Spleen (tissue), 11 donors: ENCODE measurements at regions not wholly inside any gene's neighbourhood (a gene's known extent, or its start where the extent isn't known, plus 50 kb on each side); places are given as distances from the start of the nearest gene placed in this dataset.
"Not testable (repeated sequence)": the region's sequence is repeated elsewhere in the genome, so short reads cannot be mapped to it uniquely, and the experiment has no call there.

Experiments used
- DNase-seq: peaks from one replicate; pipeline ENCODE4 v3.0.0-alpha.2; 2020
- H3K27ac ChIP-seq, 8 donors: fragments of 200-600 bp; sonication (generic) in 7 of 8; 1 replicate in 4 of 8; 2 replicates in 4 of 8; pipeline versions ENCODE4 v1.5.0 to v1.8.0; 2016 to 2021; ENCODE audit warnings: inconsistent platforms in 4 of 8, mild to moderate bottlenecking in 4 of 8, moderate library complexity in 1 of 8
- H3K27me3 ChIP-seq, 7 donors: fragments of 200-600 bp; sonication (generic) in 6 of 7; replicated peaks in 1 of 7; 1 replicate in 4 of 7; 2 replicates in 3 of 7; pipeline versions ENCODE4 v1.5.0 to v1.8.0; 2016 to 2021; ENCODE audit warnings: inconsistent platforms in 3 of 7, mild to moderate bottlenecking in 1 of 7
- H3K36me3 ChIP-seq, 6 donors: fragments of 200-600 bp; sonication (generic) in 5 of 6; 1 replicate in 4 of 6; 2 replicates in 2 of 6; pipeline versions ENCODE4 v1.5.0 to v1.8.0; 2016 to 2021; ENCODE audit warnings: inconsistent platforms in 2 of 6
- H3K4me1 ChIP-seq, 6 donors: fragments of 200-600 bp; sonication (generic) in 5 of 6; 1 replicate in 3 of 6; 2 replicates in 3 of 6; pipeline versions ENCODE4 v1.5.0 to v1.8.0; 2016 to 2021; ENCODE audit warnings: inconsistent platforms in 3 of 6
- H3K4me3 ChIP-seq, 8 donors: fragments of 200-600 bp; sonication (generic) in 7 of 8; 1 replicate in 4 of 8; 2 replicates in 4 of 8; pipeline versions ENCODE4 v1.5.0 to v1.8.0; 2016 to 2021; ENCODE audit warnings: inconsistent platforms in 4 of 8, mild to moderate bottlenecking in 4 of 8, moderate library complexity in 2 of 8
- H3K9me3 ChIP-seq, 8 donors: fragments of 200-600 bp; sonication (generic) in 7 of 8; 1 replicate in 4 of 8; 2 replicates in 4 of 8; pipeline versions ENCODE4 v1.5.0 to v1.8.0; 2016 to 2021; ENCODE audit warnings: inconsistent platforms in 4 of 8
- POLR2A ChIP-seq, 3 donors: fragments of 450-650 bp; IDR thresholded peaks; one replicate each; pipeline ENCODE4 v1.5.1; 2017; ENCODE audit warnings: antibody characterized with exemption in 3 of 3, mild to moderate bottlenecking in 1 of 3
- POLR2AphosphoS5 ChIP-seq, 3 donors: sonication (generic); formaldehyde crosslinking; IDR thresholded peaks; one replicate each; pipeline ENCODE4 v1.5.1; 2017; ENCODE audit warnings: antibody characterized with exemption in 3 of 3
- WGBS, 5 donors: extraction: QIAGEN DNeasy Blood & Tissue Kit in 3 of 5; methylation state at CpG; one replicate each; pipeline versions ENCODE4 v1.1.5 to v1.1.7; 2013 to 2018; 5-methylcytosine and 5-hydroxymethylcytosine counted together
- intact Hi-C: fragments of 100-400 bp; cut with DNase I; formaldehyde crosslinking; loops from one replicate; pipeline ENCODE4 v1.15.0; 2023; ENCODE audit warnings: low total_unique reads
- TF ChIP-seq, protein P1 (sequence below), 11 experiments: fragments of 200-600 bp in 7 of 11; fragments of 450-650 bp in 4 of 11; sonication (generic) in 4 of 11; IDR thresholded peaks in 8 of 11; conservative IDR thresholded peaks in 3 of 11; 1 replicate in 7 of 11; 2 replicates in 4 of 11; pipeline versions ENCODE4 v1.4.0 to v1.8.0; 2016 to 2021; ENCODE audit warnings: antibody characterized with exemption in 11 of 11, inconsistent platforms in 4 of 11, mild to moderate bottlenecking in 1 of 11
- donor health status: healthy with polysubstance abuse.
- donor health status: DM: no; HTN: no; CAD: no; lungs with moderate emphysema.
- donor health status: DM: no; HTN: no; CAD: no.
- donor health status: Bipolar disorder and iron deficiency.
- donor health status: healthy.
- donor health status: DM: no; HTN: no; CAD: no.
- donor health status: DM: yes; HTN: yes; CAD: no.

DNA sequence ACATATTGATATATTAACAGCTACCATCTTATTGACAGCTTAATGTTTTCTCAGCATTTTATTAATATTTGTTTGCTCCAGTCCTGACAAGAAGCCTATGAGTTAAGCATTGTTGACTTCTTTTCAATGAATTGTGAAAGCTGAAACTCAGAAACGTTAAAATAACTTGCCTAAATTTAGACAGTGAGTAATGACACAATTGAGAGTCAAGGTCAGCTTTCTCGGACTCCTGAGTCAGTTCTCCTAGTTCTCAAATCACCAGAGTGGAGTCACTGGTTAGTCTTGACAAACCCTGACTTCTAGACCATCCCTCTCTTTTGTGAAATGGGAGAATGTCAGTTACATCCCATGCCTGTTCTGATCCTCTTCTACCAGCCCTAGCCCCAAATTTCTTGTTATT lies 222.7 kb upstream of the ACO1 start:
- Histone ChIP-seq H3K9me3 (no peaks in the 10 kb centered on the region), H3K4me3 (no peak overlapping the region), H3K27me3 (no peaks in the 10 kb centered on the region), H3K36me3 (no peaks in the 10 kb centered on the region), H3K27ac (no peak overlapping the region), H3K4me1 (no peaks in the 10 kb centered on the region)
- WGBS, 5 donors, result 42 to 60% (median 52%) methylated on average over 2 of the region's 2 CpGs
- TF ChIP-seq, protein P1, sequence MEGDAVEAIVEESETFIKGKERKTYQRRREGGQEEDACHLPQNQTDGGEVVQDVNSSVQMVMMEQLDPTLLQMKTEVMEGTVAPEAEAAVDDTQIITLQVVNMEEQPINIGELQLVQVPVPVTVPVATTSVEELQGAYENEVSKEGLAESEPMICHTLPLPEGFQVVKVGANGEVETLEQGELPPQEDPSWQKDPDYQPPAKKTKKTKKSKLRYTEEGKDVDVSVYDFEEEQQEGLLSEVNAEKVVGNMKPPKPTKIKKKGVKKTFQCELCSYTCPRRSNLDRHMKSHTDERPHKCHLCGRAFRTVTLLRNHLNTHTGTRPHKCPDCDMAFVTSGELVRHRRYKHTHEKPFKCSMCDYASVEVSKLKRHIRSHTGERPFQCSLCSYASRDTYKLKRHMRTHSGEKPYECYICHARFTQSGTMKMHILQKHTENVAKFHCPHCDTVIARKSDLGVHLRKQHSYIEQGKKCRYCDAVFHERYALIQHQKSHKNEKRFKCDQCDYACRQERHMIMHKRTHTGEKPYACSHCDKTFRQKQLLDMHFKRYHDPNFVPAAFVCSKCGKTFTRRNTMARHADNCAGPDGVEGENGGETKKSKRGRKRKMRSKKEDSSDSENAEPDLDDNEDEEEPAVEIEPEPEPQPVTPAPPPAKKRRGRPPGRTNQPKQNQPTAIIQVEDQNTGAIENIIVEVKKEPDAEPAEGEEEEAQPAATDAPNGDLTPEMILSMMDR (IDR thresholded peaks at IDR 0.05 in 8 of 11, conservative IDR thresholded peaks at IDR 0.05 in 3 of 11), result no peak
- no peak for TF ChIP-seq POLR2AphosphoS5 (IDR thresholded peaks at IDR 0.05)
- no peak for TF ChIP-seq POLR2A (IDR thresholded peaks at IDR 0.05)
- DNase-seq, result no peak
- intact Hi-C loops, result no loop called here

DNA sequence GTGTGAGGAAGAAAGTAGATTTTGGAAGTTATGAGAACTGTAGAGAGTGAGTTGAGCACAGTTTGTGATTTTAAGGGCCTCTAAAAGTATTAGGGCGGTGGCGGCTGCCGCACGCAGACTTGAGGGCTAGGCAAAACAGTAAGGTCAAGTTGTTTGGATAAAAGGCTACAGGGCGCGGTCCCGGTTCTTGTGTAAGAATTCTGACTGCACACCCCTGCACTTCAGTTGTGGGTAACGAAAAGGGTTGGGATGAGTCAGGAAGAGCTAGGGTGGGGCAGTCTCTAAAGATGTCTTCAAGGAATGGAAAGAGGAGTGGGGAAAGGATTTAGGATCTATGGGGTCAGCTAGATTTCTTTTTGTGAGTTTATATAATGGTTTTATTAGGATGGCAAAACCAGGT lies 218.1 kb upstream of the ACO1 start:
- intact Hi-C loops, H3K27me3 ChIP-seq, DNase-seq, H3K36me3 ChIP-seq, H3K27ac ChIP-seq, H3K4me3 ChIP-seq, H3K4me1 ChIP-seq, H3K9me3 ChIP-seq: not testable (repeated sequence)
- WGBS, 5 donors, result 84 to 94% (median 90%) methylated on average over 8 of the region's 8 CpGs

DNA sequence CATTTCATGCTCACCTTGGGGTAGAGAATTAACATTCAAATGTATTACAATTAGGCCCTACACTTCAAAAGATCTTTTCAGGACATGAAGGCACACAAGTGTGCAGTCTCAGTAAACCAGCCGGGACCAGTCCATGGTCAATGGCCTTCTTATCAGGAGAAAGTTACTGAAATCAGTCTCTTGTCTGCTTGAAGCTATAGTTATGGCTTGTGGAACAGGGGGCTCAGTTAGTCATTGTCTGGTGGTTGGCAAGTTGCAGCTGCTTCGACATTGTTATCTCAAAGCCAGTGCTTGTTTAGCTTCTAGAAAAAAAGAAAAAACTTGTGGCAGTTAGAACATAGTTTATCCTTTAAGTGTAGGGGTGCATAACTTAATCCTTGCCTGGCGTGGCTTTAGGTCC lies 213.1 kb upstream of the ACO1 start:
- Histone ChIP-seq H3K9me3 (no peaks in the 10 kb centered on the region), H3K27ac (no peak overlapping the region), H3K4me3 (no peak overlapping the region), H3K27me3 (no peaks in the 10 kb centered on the region), H3K4me1 (no peaks in the 10 kb centered on the region), H3K36me3 (no peaks in the 10 kb centered on the region)
- TF ChIP-seq POLR2A (IDR thresholded peaks at IDR 0.05) (no peak), POLR2AphosphoS5 (IDR thresholded peaks at IDR 0.05) (no peak)
- TF ChIP-seq, protein P1 (IDR thresholded peaks at IDR 0.05 in 8 of 11, conservative IDR thresholded peaks at IDR 0.05 in 3 of 11), result no peak
- DNase-seq, result no peak
- intact Hi-C loops, result no loop called here
- WGBS, 5 donors, result 75 to 78% (median 76%) methylated on average over 3 of the region's 3 CpGs

DNA sequence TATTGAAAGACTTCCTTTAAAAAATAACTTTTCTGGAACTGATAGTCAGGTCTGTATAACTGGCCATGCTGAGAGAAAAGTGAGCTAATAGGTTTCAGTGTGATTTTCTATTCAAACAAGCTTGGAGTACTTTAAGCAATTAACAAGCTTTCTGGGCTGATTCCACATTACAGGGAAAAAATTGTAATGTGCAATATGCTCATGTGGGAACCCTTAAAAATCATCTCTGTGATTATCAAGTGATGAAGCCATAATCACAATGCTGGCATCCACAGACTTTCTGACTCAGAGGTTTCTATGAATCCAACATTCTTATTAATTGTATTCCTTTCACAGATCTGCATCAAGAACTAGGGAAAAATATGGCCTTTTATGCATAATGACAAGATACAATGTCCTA lies 212.2 kb upstream of the ACO1 start:
- no peaks in the 10 kb centered on the region for H3K36me3 ChIP-seq
- no peak overlapping the region for H3K27ac ChIP-seq
- TF ChIP-seq, protein P1 (IDR thresholded peaks at IDR 0.05 in 8 of 11, conservative IDR thresholded peaks at IDR 0.05 in 3 of 11), result no peak
- TF ChIP-seq POLR2A (IDR thresholded peaks at IDR 0.05), result no peak
- TF ChIP-seq POLR2AphosphoS5 (IDR thresholded peaks at IDR 0.05), result no peak
- no peak overlapping the region for H3K4me3 ChIP-seq
- no peak for DNase-seq
- H3K27me3 ChIP-seq, result no peaks in the 10 kb centered on the region
- intact Hi-C loops, result no loop called here
- no peaks in the 10 kb centered on the region for H3K9me3 ChIP-seq
- H3K4me1 ChIP-seq, result no peaks in the 10 kb centered on the region

DNA sequence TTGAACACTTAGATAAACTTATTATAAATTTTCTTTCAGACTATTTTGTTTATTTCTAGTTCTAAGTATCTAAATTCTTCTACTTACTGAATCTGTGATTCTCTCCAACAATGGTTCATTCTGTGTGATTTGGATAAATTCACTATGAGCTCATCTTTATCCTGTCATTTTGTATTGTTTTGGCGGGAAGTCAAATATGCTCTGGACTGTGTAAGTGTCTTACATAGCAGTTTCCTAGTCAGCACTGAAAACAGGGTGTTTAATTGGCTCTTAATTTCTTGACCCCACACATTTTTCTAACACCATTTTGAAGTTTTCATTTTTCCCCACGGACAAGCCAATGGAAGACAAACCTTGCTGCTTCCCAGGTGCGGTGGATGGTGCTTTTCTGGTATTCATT lies 207.0 kb upstream of the ACO1 start:
- Histone ChIP-seq H3K4me1 (no peaks in the 10 kb centered on the region), H3K27me3 (no peaks in the 10 kb centered on the region), H3K36me3 (no peaks in the 10 kb centered on the region), H3K4me3 (no peak overlapping the region), H3K27ac (no peak overlapping the region), H3K9me3 (no peaks in the 10 kb centered on the region)
- intact Hi-C loops, result no loop called here
- TF ChIP-seq POLR2AphosphoS5 (IDR thresholded peaks at IDR 0.05) (no peak), POLR2A (IDR thresholded peaks at IDR 0.05) (no peak)
- TF ChIP-seq, protein P1 (IDR thresholded peaks at IDR 0.05 in 8 of 11, conservative IDR thresholded peaks at IDR 0.05 in 3 of 11), result no peak
- DNase-seq, result no peak
- 72 to 86% (median 83%) methylated on average over 3 of the region's 3 CpGs for WGBS, 5 donors
